ENCODE measurements at regions not wholly inside any gene's neighbourhood (a gene's known extent, or its start where the extent isn't known, plus 50 kb on each side); places are given as distances from the start of the nearest gene placed in this dataset.

- Histone ChIP-seq H3K4me1 (ENCODE audit: control insufficient read depth, low read length) (no peaks in the 10 kb centered on the region), H3K4me3 (ENCODE audit: low read length) (no peak overlapping the region), H3K27ac (ENCODE audit: low read depth, low read length) (no peak overlapping the region), H3F3A (ENCODE audit: control insufficient read depth, insufficient read depth) (no peaks in the 10 kb centered on the region), H3K79me2 (ENCODE audit: control insufficient read depth, low read length) (no peaks in the 10 kb centered on the region), H3K36me3 (ENCODE audit: control insufficient read depth, low read length) (no peaks in the 10 kb centered on the region), H3K4me2 (ENCODE audit: low read length) (no peak overlapping the region), H3K9me3 (ENCODE audit: control insufficient read depth, insufficient read depth, low read length) (no peaks in the 10 kb centered on the region; the same call in 1 of the 2 replicates), H4K20me1 (ENCODE audit: control insufficient read depth, insufficient read depth, low read depth, low read length) (no peaks in the 10 kb centered on the region), H3K27me3 (ENCODE audit: control insufficient read depth, low read length) (no peaks in the 10 kb centered on the region), H3K9me2 (replicated peaks; ENCODE audit: control insufficient read depth, low read length) (no peaks in the 10 kb centered on the region)
- no peak for TF ChIP-seq CTCF (IDR thresholded peaks at IDR 0.05; ENCODE audit: low read depth, low read length, poor library complexity, severe bottlenecking)
- no peak for TF ChIP-seq EZH2phosphoT487 (IDR thresholded peaks at IDR 0.05; ENCODE audit: borderline replicate concordance, low read length)
These were observed 460.5 kb downstream of the SIPA1L2 start for GRCh38 chr1:232169436-232169835.

GRCh38 chr1:232168508-232168907 is 461.4 kb downstream of the SIPA1L2 start:
- no peaks in the 10 kb centered on the region for H4K20me1 ChIP-seq (ENCODE audit: control insufficient read depth, insufficient read depth, low read depth, low read length)
- no peaks in the 10 kb centered on the region for H3K9me2 ChIP-seq (replicated peaks; ENCODE audit: control insufficient read depth, low read length)
- no peaks in the 10 kb centered on the region for H3K4me1 ChIP-seq (ENCODE audit: control insufficient read depth, low read length)
- H3F3A ChIP-seq (ENCODE audit: control insufficient read depth, insufficient read depth): no peaks in the 10 kb centered on the region
- no peaks in the 10 kb centered on the region for H3K79me2 ChIP-seq (ENCODE audit: control insufficient read depth, low read length)
- no peak overlapping the region for H3K27ac ChIP-seq (ENCODE audit: low read depth, low read length)
- no peak overlapping the region for H3K4me2 ChIP-seq (ENCODE audit: low read length)
- H3K4me3 ChIP-seq (ENCODE audit: low read length): no peak overlapping the region
- H3K9me3 ChIP-seq (ENCODE audit: control insufficient read depth, insufficient read depth, low read length): no peaks in the 10 kb centered on the region; the same call in 1 of the 2 replicates
- no peaks in the 10 kb centered on the region for H3K36me3 ChIP-seq (ENCODE audit: control insufficient read depth, low read length)
- H3K27me3 ChIP-seq (ENCODE audit: control insufficient read depth, low read length): no peaks in the 10 kb centered on the region
- TF ChIP-seq EZH2phosphoT487 (IDR thresholded peaks at IDR 0.05; ENCODE audit: borderline replicate concordance, low read length): no peak

GRCh38 chr1:232166942-232167341 is 463.0 kb downstream of the SIPA1L2 start:
- no peak for TF ChIP-seq CTCF (IDR thresholded peaks at IDR 0.05; ENCODE audit: low read depth, low read length, poor library complexity, severe bottlenecking)
- no peak for TF ChIP-seq EZH2phosphoT487 (IDR thresholded peaks at IDR 0.05; ENCODE audit: borderline replicate concordance, low read length)
- no peaks in the 10 kb centered on the region for H3K36me3 ChIP-seq (ENCODE audit: control insufficient read depth, low read length)
- H3K4me2 ChIP-seq (ENCODE audit: low read length): no peak overlapping the region
- H3F3A ChIP-seq (ENCODE audit: control insufficient read depth, insufficient read depth): no peaks in the 10 kb centered on the region
- no peaks in the 10 kb centered on the region; the same call in 1 of the 2 replicates for H3K9me3 ChIP-seq (ENCODE audit: control insufficient read depth, insufficient read depth, low read length)
- no peak overlapping the region for H3K4me3 ChIP-seq (ENCODE audit: low read length)
- H3K4me1 ChIP-seq (ENCODE audit: control insufficient read depth, low read length): no peaks in the 10 kb centered on the region
- H3K27ac ChIP-seq (ENCODE audit: low read depth, low read length): no peak overlapping the region
- H4K20me1 ChIP-seq (ENCODE audit: control insufficient read depth, insufficient read depth, low read depth, low read length): no peaks in the 10 kb centered on the region
- H3K27me3 ChIP-seq (ENCODE audit: control insufficient read depth, low read length): no peaks in the 10 kb centered on the region
- no peaks in the 10 kb centered on the region for H3K9me2 ChIP-seq (replicated peaks; ENCODE audit: control insufficient read depth, low read length)
- no peaks in the 10 kb centered on the region for H3K79me2 ChIP-seq (ENCODE audit: control insufficient read depth, low read length)

GRCh38 chr1:232164078-232164963 is 465.6 kb downstream of the SIPA1L2 start:
- Histone ChIP-seq H3K9me3 (ENCODE audit: control insufficient read depth, insufficient read depth, low read length) (no peaks in the 10 kb centered on the region; the same call in 1 of the 2 replicates), H3K4me2 (ENCODE audit: low read length) (no peak overlapping the region), H3K36me3 (ENCODE audit: control insufficient read depth, low read length) (no peaks in the 10 kb centered on the region), H3K4me1 (ENCODE audit: control insufficient read depth, low read length) (no peaks in the 10 kb centered on the region), H3K27me3 (ENCODE audit: control insufficient read depth, low read length) (no peaks in the 10 kb centered on the region), H3K27ac (ENCODE audit: low read depth, low read length) (no peak overlapping the region), H3K79me2 (ENCODE audit: control insufficient read depth, low read length) (no peaks in the 10 kb centered on the region), H3K4me3 (ENCODE audit: low read length) (no peak overlapping the region), H4K20me1 (ENCODE audit: control insufficient read depth, insufficient read depth, low read depth, low read length) (no peaks in the 10 kb centered on the region), H3F3A (ENCODE audit: control insufficient read depth, insufficient read depth) (no peaks in the 10 kb centered on the region), H3K9me2 (replicated peaks; ENCODE audit: control insufficient read depth, low read length) (no peaks in the 10 kb centered on the region)
- no peak for TF ChIP-seq EZH2phosphoT487 (IDR thresholded peaks at IDR 0.05; ENCODE audit: borderline replicate concordance, low read length)
- TF ChIP-seq CTCF (IDR thresholded peaks at IDR 0.05; ENCODE audit: low read depth, low read length, poor library complexity, severe bottlenecking): no peak

Measured in DOHH2 (cell line).